Nephron progenitor cell (in vitro differentiated cells): ENCODE measurements at regions not wholly inside any gene's neighbourhood (a gene's known extent, or its start where the extent isn't known, plus 50 kb on each side); places are given as distances from the start of the nearest gene placed in this dataset.

Experiments used
- DNase-seq: peaks from one replicate; pipeline ENCODE4 v3.0.0; 2021
- H3K27ac Mint-ChIP-seq: 2 replicates; pipeline ENCODE4 v1.8.0; 2021; ENCODE audit warnings: mild to moderate bottlenecking, moderate library complexity, mixed read lengths
- H3K27me3 Mint-ChIP-seq: 2 replicates; pipeline ENCODE4 v1.8.0; 2021; ENCODE audit warnings: mild to moderate bottlenecking, low read depth, mixed read lengths; ENCODE audit not compliant: poor library complexity
- H3K36me3 Mint-ChIP-seq: 2 replicates; pipeline ENCODE4 v1.8.0; 2021; ENCODE audit warnings: low read depth, mixed read lengths
- H3K4me1 Mint-ChIP-seq: 2 replicates; pipeline ENCODE4 v1.8.0; 2021; ENCODE audit warnings: mixed read lengths
- H3K4me3 Mint-ChIP-seq: 2 replicates; pipeline ENCODE4 v1.8.0; 2021; ENCODE audit warnings: mild to moderate bottlenecking, moderate library complexity, mixed read lengths
- H3K9me3 Mint-ChIP-seq: 2 replicates; pipeline ENCODE4 v1.8.0; 2021; ENCODE audit warnings: mild to moderate bottlenecking, moderate library complexity, mixed read lengths
- CTCF ChIP-seq: fragments of 200-600 bp; sonication (generic); IDR thresholded peaks from 2 replicates; pipeline ENCODE4 v1.5.0; 2021; ENCODE audit warnings: antibody characterized with exemption

- Mint-ChIP-seq H3K4me3 (no peak overlapping the region), H3K4me1 (no peaks in the 10 kb centered on the region), H3K27ac (no peak overlapping the region), H3K36me3 (peaks cover 7% of the 10 kb centered on the region), H3K9me3 (peaks cover 27% of the 10 kb centered on the region), H3K27me3 (peaks cover 7% of the 10 kb centered on the region)
- TF ChIP-seq CTCF: no peak
- no peak for DNase-seq
Measured at GRCh38 chr6:11876934-11877433, 98.4 kb upstream of the ADTRP start.

- H3K4me3 Mint-ChIP-seq: no peak overlapping the region
- H3K9me3 Mint-ChIP-seq: peaks cover 13% of the 10 kb centered on the region
- H3K36me3 Mint-ChIP-seq: peaks cover 7% of the 10 kb centered on the region
- no peak for DNase-seq
- no peak overlapping the region for H3K27ac Mint-ChIP-seq
- H3K27me3 Mint-ChIP-seq: peaks cover 4% of the 10 kb centered on the region
- H3K4me1 Mint-ChIP-seq: no peaks in the 10 kb centered on the region
- no peak for TF ChIP-seq CTCF
Measured at GRCh38 chr6:11875325-11876109, 96.9 kb upstream of the ADTRP start.

- H3K4me1 Mint-ChIP-seq: peaks cover 10% of the 10 kb centered on the region
- peak overlapping the region; percentile 23 for H3K27ac Mint-ChIP-seq
Measured at GRCh38 chr6:11869672-11870340, 91.2 kb upstream of the ADTRP start.

GRCh38 chr6:11868392-11868791, 89.8 kb upstream of the ADTRP start:
- Mint-ChIP-seq H3K4me3 (no peak overlapping the region), H3K36me3 (no peaks in the 10 kb centered on the region), H3K27me3 (no peaks in the 10 kb centered on the region), H3K9me3 (peaks cover 18% of the 10 kb centered on the region), H3K27ac (no peak overlapping the region), H3K4me1 (peaks cover 10% of the 10 kb centered on the region)
- TF ChIP-seq CTCF: no peak
- no peak for DNase-seq

More at GRCh38 chr6:11869672-11870340, 91.2 kb upstream of the ADTRP start:
- Mint-ChIP-seq H3K9me3 (peaks cover 8% of the 10 kb centered on the region), H3K4me3 (no peak overlapping the region), H3K36me3 (no peaks in the 10 kb centered on the region), H3K27me3 (no peaks in the 10 kb centered on the region)
- DNase-seq: no peak
- TF ChIP-seq CTCF: no peak

GRCh38 chr6:11865680-11866300, 87.2 kb upstream of the ADTRP start:
- TF ChIP-seq CTCF: no peak
- Mint-ChIP-seq H3K27me3 (peaks cover 3% of the 10 kb centered on the region), H3K9me3 (peaks cover 18% of the 10 kb centered on the region), H3K36me3 (no peaks in the 10 kb centered on the region), H3K27ac (no peak overlapping the region), H3K4me1 (peaks cover 10% of the 10 kb centered on the region), H3K4me3 (no peak overlapping the region)
- no peak for DNase-seq
